Middle frontal gyrus (tissue), 1 donor: ENCODE measurements at regions not wholly inside any gene's neighbourhood (a gene's known extent, or its start where the extent isn't known, plus 50 kb on each side); places are given as distances from the start of the nearest gene placed in this dataset.

Experiments used
- DNase-seq: peaks from one replicate; pipeline ENCODE4 v3.0.0-alpha.2; 2015; ENCODE audit warnings: low spot score; ENCODE audit errors: extremely low spot score

DNA sequence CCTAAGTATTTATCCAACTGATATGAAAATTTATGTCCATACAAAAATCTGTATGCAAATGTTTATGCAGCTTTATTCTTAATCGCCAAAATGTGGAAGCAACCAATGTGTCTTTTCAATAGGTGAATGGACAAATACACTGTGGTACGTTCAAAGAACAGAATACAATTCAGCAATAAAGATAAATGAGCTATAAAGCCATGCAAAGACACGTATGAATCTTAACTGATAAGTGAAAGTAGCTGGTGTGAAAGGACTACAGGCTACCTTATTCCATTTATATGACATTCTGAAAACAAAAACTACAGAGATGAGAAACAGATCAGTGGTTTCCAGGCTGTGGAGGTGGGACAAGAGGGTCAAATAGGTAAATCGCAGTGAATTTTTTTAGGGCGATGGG is 419.6 kb upstream of the B3GALT2 start:
- no peak for DNase-seq

DNA sequence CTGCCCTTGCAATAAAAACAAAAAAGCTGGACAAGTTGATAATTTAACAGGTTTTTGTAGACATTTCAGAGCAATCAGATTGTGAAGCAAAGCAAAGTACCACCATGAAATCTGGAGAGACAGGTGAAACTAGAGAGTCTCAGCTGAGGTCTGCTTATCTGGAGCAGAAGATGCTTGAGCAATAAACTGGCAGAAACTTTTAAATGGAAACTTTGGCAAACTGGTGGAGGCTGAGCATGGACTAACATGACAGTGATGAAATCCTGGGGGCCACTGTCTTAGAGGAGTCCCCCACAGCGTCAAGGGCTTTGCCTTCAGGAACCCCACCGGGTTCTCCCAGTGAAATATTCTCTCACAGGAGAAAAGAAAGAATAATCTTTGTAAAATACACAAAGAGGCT is 416.3 kb upstream of the B3GALT2 start:
- DNase-seq: no peak

DNA sequence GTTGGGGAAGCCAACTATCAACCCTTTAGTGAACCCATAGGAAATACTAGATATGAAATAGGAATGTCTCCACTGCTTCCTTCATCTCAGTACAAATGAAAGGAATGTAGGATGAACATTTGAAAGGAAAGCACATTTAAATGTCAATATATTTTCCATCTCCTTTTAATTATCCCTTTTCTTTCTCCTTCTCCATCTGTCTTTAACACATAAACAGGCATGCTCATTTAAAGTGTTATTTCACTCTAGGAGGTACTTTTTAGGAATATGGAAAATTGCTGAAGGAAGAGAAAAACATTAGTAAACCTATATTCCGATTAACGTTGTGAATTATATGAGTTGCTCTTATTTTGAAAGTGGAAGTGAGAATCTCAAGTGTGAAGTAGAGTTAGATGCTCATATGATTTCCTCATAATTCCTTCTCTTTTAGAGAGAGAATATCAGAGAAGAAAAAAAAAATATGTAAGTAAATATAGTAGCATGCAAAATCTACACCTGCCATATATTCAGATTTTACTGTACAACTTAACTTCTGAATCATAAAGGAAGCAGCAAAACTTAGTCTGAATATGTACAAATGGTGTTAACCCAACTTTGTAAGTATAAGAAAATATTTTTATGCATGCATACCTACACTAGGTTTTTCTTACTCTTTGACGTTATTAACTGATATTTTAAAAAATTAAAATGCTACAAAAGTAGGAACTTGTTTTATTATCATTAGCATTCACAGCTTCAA is 406.9 kb upstream of the B3GALT2 start:
- DNase-seq: no peak

DNA sequence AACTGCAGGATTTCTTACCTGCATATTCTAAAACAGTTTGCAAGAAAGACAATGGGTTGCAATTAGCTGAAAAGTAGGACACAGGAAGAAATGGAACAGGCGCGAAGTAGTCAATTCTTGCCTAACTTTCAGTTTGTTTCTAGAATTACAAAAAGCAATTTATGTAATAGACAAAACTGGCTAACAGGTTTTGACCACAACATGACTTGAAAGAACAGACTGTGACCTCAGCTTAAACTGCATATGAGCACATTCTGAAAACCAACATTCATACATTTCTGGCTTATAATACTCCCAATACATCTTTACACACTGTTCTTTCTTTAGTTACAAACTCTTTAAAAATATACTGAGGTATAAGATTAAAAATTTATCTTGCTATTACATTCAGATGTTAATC is 405.9 kb upstream of the B3GALT2 start:
- no peak for DNase-seq

- DNase-seq: no peak
Measured at GRCh38 chr1:193590102-193590501, 403.7 kb upstream of the B3GALT2 start.

DNA sequence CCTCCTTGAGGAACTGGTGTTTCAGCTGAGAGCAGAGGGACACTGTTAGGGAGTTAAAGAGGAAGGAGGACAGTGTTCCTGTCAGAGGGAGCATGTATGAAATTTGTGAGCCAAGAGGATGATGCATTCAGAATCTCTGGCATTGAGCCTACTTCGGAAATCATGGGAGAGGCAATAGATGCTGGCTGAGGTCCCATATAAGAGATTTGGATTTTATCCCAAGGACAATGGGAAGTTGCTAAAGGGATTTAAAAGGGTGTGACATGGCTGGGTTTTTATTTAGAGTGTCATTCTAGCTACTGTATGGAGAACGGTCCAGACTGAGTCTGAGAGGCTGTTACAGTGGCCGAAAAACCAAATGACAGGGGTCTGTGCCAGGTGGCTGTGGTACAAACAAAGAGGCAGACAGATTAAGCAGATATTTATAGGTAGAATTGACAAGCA is 403.2 kb upstream of the B3GALT2 start:
- DNase-seq: no peak

- DNase-seq: no peak
Measured at GRCh38 chr1:193588311-193589082, 402.1 kb upstream of the B3GALT2 start.

DNA sequence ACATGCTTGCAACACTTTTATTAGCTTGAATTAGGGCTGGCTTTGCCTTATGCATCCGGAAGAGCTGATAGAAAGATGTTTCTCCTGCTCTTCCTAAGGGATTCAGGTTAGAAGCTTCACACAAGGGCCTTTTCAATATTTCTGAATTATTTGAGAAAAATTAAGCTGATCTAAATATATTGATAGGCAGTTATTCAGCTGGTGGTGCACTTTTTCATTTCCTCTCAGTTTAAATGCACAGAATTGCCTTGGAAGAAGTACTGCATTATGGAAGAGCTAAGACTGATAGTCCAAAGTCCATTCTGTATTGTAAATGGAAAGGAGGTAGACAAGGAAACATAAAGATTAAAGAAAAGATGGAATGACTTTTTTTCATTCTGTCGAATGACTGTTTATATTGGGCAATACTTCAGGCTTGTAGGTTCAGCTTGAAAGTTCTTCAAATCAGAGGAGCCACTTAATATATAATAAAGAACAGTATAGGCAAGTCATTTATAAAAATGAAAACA is 398.4 kb upstream of the B3GALT2 start:
- no peak for DNase-seq

- no peak for DNase-seq
Measured at GRCh38 chr1:193581341-193581740, 394.9 kb upstream of the B3GALT2 start.

DNA sequence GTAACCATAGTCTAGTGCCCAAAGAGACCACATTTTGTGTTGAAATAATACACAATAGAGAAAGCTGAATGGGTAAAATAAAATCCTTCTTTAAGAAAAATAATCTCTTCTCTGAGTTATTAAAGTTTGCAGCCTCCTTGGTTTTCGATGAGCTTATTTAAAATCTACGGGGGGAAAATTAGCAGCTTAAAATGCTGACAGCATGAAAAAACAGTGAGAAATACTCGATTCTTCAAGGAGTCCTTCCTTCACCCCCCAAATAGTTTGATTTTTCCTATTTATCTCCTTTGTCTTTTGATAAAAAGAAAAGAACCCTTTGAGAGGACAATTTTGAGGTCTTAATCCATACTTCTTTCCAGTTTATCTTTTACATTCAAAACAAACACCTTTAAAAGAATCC is 394.0 kb upstream of the B3GALT2 start:
- DNase-seq: no peak

- no peak for DNase-seq
Measured at GRCh38 chr1:193579323-193579722, 392.9 kb upstream of the B3GALT2 start.

- DNase-seq: no peak
Measured at GRCh38 chr1:193574913-193575312, 388.5 kb upstream of the B3GALT2 start.

GRCh38 chr1:193569983-193570269 is 383.5 kb upstream of the B3GALT2 start:
- DNase-seq: no peak

- no peak for DNase-seq
Measured at GRCh38 chr1:193569096-193569982, 382.9 kb upstream of the B3GALT2 start.

DNA sequence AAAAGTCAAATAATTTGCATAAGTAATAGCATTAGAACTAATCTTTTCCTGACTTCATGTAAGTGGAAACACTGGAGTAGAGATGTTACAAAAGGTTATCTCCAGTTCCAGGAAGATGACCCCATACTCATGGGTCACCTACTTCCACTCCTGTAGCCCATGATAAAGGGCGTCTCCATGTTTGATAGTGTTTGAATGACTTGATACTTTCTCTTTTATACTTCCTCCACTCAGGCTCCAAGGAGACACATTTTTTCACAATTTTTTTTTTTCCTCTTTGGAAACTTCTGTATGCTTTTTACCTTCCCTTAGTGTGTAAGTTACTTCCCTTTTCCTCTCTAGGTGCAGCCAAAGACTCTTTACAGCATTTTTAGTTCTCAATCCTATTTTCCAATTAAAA is 382.1 kb upstream of the B3GALT2 start:
- no peak for DNase-seq

- no peak for DNase-seq
Measured at GRCh38 chr1:193567937-193568336, 381.5 kb upstream of the B3GALT2 start.

- no peak for DNase-seq
Measured at GRCh38 chr1:193566735-193567134, 380.3 kb upstream of the B3GALT2 start.

- DNase-seq: no peak
Measured at GRCh38 chr1:193565971-193566577, 379.7 kb upstream of the B3GALT2 start.

- no peak for DNase-seq
Measured at GRCh38 chr1:193562121-193562520, 375.7 kb upstream of the B3GALT2 start.

GRCh38 chr1:193558491-193559028 is 372.1 kb upstream of the B3GALT2 start:
- no peak for DNase-seq
